C4-2B (cell line): ENCODE measurements at regions not wholly inside any gene's neighbourhood (a gene's known extent, or its start where the extent isn't known, plus 50 kb on each side); places are given as distances from the start of the nearest gene placed in this dataset.

Experiments used
- H3K27ac ChIP-seq: fragments of 450-650 bp; 2 replicates; pipeline ENCODE4 v1.5.1; 2017
- CTCF ChIP-seq: fragments of 450-650 bp; conservative IDR thresholded peaks from 2 replicates; pipeline ENCODE4 v1.5.1; 2017; ENCODE audit warnings: mild to moderate bottlenecking
- ZFX ChIP-seq: fragments of 450-650 bp; IDR thresholded peaks from 2 replicates; pipeline ENCODE4 v1.6.1; 2017

GRCh38 chr5:125710745-125711144, 712.5 kb upstream of the GRAMD2B start:
- no peak overlapping the region for H3K27ac ChIP-seq
- TF ChIP-seq ZFX = no peak
- TF ChIP-seq CTCF = no peak

DNA sequence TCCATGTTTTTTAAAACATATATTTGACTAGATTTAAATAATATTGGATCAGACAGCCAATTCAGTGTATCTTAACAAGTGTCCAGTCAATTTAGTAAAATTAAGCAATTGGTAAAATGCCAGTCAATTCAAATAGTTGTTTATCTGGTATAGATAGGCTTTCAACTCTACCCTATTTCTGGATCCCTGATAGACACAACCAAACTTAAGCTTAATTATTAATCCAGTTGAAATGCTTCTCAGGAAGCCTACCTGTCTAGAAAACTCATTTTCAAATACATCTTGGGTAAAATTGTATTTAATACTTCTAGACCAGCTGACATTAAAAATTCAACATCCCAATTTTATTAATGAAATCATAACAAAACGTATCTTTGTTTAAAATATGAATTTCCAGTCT, 710.8 kb upstream of the GRAMD2B start:
- H3K27ac ChIP-seq = no peak overlapping the region
- no peak for TF ChIP-seq ZFX
- no peak for TF ChIP-seq CTCF

GRCh38 chr5:125713109-125713805, 710.0 kb upstream of the GRAMD2B start:
- H3K27ac ChIP-seq = no peak overlapping the region
- no peak for TF ChIP-seq CTCF
- no peak for TF ChIP-seq ZFX

GRCh38 chr5:125715216-125715615, 708.0 kb upstream of the GRAMD2B start:
- H3K27ac ChIP-seq = no peak overlapping the region

GRCh38 chr5:125717209-125717608, 706.0 kb upstream of the GRAMD2B start:
- TF ChIP-seq ZFX = no peak
- TF ChIP-seq CTCF = no peak
- no peak overlapping the region for H3K27ac ChIP-seq

More at GRCh38 chr5:125715216-125715615, 708.0 kb upstream of the GRAMD2B start:
- TF ChIP-seq ZFX (no peak), CTCF (no peak)

DNA sequence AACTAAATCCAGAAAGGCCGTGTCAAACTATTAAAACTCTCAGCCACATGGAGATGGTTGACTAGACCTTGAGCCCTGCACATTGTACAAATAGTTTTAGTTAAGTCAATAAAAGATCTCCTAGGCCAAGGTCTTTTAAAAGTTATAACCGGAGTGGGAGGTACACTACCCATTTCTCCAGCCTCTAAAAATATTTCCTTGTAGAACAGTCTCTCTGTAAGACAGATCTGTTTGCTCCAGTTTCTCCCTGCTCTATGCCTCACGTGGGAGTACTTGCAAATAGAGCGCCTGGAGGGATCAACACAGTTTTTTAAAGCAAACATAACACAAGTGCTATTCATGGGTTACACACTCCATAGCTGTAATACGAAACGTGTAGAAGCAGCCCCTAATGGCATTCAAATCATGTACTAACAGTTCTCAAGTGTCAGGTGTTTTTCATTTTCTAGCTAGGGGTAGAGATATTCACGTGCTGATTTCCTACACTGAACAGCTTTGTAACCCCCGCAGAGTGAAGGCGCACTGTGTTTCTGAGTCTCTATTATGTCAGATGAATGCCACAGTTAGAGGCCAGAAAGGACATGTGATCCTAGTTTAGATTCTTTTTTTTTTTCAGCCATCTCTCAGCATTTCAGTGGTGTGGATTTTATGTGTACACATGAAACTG, 703.4 kb upstream of the GRAMD2B start:
- H3K27ac ChIP-seq = no peak overlapping the region; the same call in 1 of the 2 replicates
- TF ChIP-seq ZFX (no peak), CTCF (no peak)

DNA sequence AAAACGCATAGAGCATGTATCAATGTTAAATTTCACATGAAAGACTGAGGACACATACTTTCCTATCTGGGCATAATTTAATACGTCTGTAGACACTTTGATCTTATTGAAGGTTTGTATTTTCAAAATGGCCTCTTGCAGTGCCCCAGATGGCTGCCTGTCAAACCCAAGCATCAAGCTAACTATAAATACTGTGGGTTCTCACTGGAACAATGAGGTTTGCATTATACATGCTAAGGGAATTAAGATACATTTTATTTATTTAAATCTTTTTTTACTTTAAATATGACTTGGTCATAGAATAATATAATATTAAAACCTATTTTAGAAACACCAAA, 702.9 kb upstream of the GRAMD2B start:
- no peak overlapping the region for H3K27ac ChIP-seq
- TF ChIP-seq ZFX (no peak), CTCF (no peak)
